Activated naive CD4-positive, alpha-beta T cell treated with anti-CD3 and anti-CD28 coated beads for 36 hours (primary cell): ENCODE measurements at regions not wholly inside any gene's neighbourhood (a gene's known extent, or its start where the extent isn't known, plus 50 kb on each side); places are given as distances from the start of the nearest gene placed in this dataset.

Source experiments
- CTCF ChIA-PET: fragments of 350-600 bp; sonication (Branson Sonifier 250); formaldehyde crosslinking; loops from one replicate; lab custom pipeline; 2021; ENCODE audit warnings: antibody characterized with exemption; lab: Charles Lee
- DNase-seq: peaks from one replicate; pipeline ENCODE4 v3.0.0-alpha.2; 2020
- H3K27ac Mint-ChIP-seq: one replicate; pipeline ENCODE4 v1.8.0; 2021; ENCODE audit warnings: mild to moderate bottlenecking, mixed read lengths
- H3K27me3 Mint-ChIP-seq: one replicate; pipeline ENCODE4 v1.8.0; 2021; ENCODE audit warnings: low read depth, mixed read lengths
- H3K36me3 Mint-ChIP-seq: one replicate; pipeline ENCODE4 v1.8.0; 2021; ENCODE audit warnings: low read depth, mixed read lengths
- H3K4me1 Mint-ChIP-seq: one replicate; pipeline ENCODE4 v1.8.0; 2021; ENCODE audit warnings: low read depth, mixed read lengths
- H3K4me3 Mint-ChIP-seq: one replicate; pipeline ENCODE4 v1.8.0; 2021; ENCODE audit warnings: mild to moderate bottlenecking, moderate library complexity, mixed read lengths
- H3K9me3 Mint-ChIP-seq: one replicate; pipeline ENCODE4 v1.8.0; 2021; ENCODE audit warnings: mixed read lengths
- intact Hi-C: fragments of 100-400 bp; cut with micrococcal nuclease; formaldehyde crosslinking; loops from one replicate; pipeline ENCODE4 v1.15.1; 2023

- Mint-ChIP-seq H3K4me3 (no peak overlapping the region), H3K27ac (no peak overlapping the region), H3K36me3 (peaks cover 2% of the 10 kb centered on the region), H3K9me3 (no peaks in the 10 kb centered on the region), H3K4me1 (peaks cover 17% of the 10 kb centered on the region), H3K27me3 (no peaks in the 10 kb centered on the region)
- intact Hi-C loops: no loop called here
- CTCF ChIA-PET: interaction anchor here (0.7 kb wide), 1 partner anchor 9 kb away, joined by 3 read pairs; no protein-coding TSS in a partner anchor
- DNase-seq: no peak
These were observed 213.2 kb downstream of the KDR start for GRCh38 chr4:54912155-54912554.

- Mint-ChIP-seq H3K4me1 (peaks cover 17% of the 10 kb centered on the region), H3K4me3 (no peak overlapping the region), H3K36me3 (peaks cover 2% of the 10 kb centered on the region), H3K27ac (no peak overlapping the region), H3K27me3 (no peaks in the 10 kb centered on the region), H3K9me3 (peaks cover 2% of the 10 kb centered on the region)
- DNase-seq: no peak
- intact Hi-C loops: no loop called here
- CTCF ChIA-PET: interaction anchor here (0.6 kb wide), 1 partner anchor 241 kb away, joined by 4 read pairs; no protein-coding TSS in a partner anchor
These were observed 215.4 kb downstream of the KDR start for GRCh38 chr4:54909961-54910360.

- Mint-ChIP-seq H3K9me3 (peaks cover 2% of the 10 kb centered on the region), H3K27me3 (no peaks in the 10 kb centered on the region), H3K4me1 (peaks cover 17% of the 10 kb centered on the region), H3K36me3 (peaks cover 2% of the 10 kb centered on the region), H3K27ac (no peak overlapping the region), H3K4me3 (no peak overlapping the region)
- DNase-seq: no peak
- intact Hi-C loops: no loop called here
- CTCF ChIA-PET: no interaction called here
These were observed 216.6 kb downstream of the KDR start for GRCh38 chr4:54908763-54909162.

- H3K4me1 Mint-ChIP-seq: peaks cover 14% of the 10 kb centered on the region
- no peak for DNase-seq
- H3K27me3 Mint-ChIP-seq: no peaks in the 10 kb centered on the region
- intact Hi-C loops: no loop called here
- CTCF ChIA-PET: interaction anchor here (0.7 kb wide), 1 partner anchor 442 kb away, joined by 3 read pairs; no protein-coding TSS in a partner anchor
- peaks cover 2% of the 10 kb centered on the region for H3K9me3 Mint-ChIP-seq
- H3K4me3 Mint-ChIP-seq: no peak overlapping the region
- H3K36me3 Mint-ChIP-seq: peaks cover 2% of the 10 kb centered on the region
- H3K27ac Mint-ChIP-seq: no peak overlapping the region
These were observed 220.4 kb downstream of the KDR start for GRCh38 chr4:54904953-54905352.

- H3K27me3 Mint-ChIP-seq: no peaks in the 10 kb centered on the region
- intact Hi-C loops: no loop called here
- peaks cover 2% of the 10 kb centered on the region for H3K9me3 Mint-ChIP-seq
- no peak overlapping the region for H3K27ac Mint-ChIP-seq
- H3K36me3 Mint-ChIP-seq: peaks cover 2% of the 10 kb centered on the region
- peaks cover 2% of the 10 kb centered on the region for H3K4me1 Mint-ChIP-seq
- H3K4me3 Mint-ChIP-seq: no peak overlapping the region
- CTCF ChIA-PET: interaction anchor here (0.6 kb wide), 1 partner anchor 10 kb away, joined by 3 read pairs; no protein-coding TSS in a partner anchor
- no peak for DNase-seq
These were observed 222.4 kb downstream of the KDR start for GRCh38 chr4:54902976-54903375.

GRCh38 chr4:54902271-54902670 is 223.1 kb downstream of the KDR start:
- Mint-ChIP-seq H3K36me3 (no peaks in the 10 kb centered on the region), H3K9me3 (peaks cover 2% of the 10 kb centered on the region), H3K27ac (no peak overlapping the region), H3K4me3 (no peak overlapping the region), H3K27me3 (no peaks in the 10 kb centered on the region), H3K4me1 (peaks cover 2% of the 10 kb centered on the region)
- DNase-seq: no peak
- intact Hi-C loops: no loop called here
- CTCF ChIA-PET: no interaction called here

- CTCF ChIA-PET: no interaction called here
- H3K4me3 Mint-ChIP-seq: no peak overlapping the region
- peaks cover 2% of the 10 kb centered on the region for H3K4me1 Mint-ChIP-seq
- peaks cover 1% of the 10 kb centered on the region for H3K9me3 Mint-ChIP-seq
- no peaks in the 10 kb centered on the region for H3K27me3 Mint-ChIP-seq
- no peak for DNase-seq
- no peaks in the 10 kb centered on the region for H3K36me3 Mint-ChIP-seq
- intact Hi-C loops: no loop called here
- H3K27ac Mint-ChIP-seq: no peak overlapping the region
These were observed 224.2 kb downstream of the KDR start for GRCh38 chr4:54901202-54901601.

- intact Hi-C loops: no loop called here
- CTCF ChIA-PET: no interaction called here
- no peaks in the 10 kb centered on the region for H3K36me3 Mint-ChIP-seq
These were observed 226.6 kb downstream of the KDR start for GRCh38 chr4:54898656-54899340.

GRCh38 chr4:54898056-54898562 is 227.3 kb downstream of the KDR start:
- Mint-ChIP-seq H3K27me3 (no peaks in the 10 kb centered on the region), H3K27ac (no peak overlapping the region), H3K9me3 (no peaks in the 10 kb centered on the region), H3K36me3 (no peaks in the 10 kb centered on the region), H3K4me3 (no peak overlapping the region), H3K4me1 (peaks cover 2% of the 10 kb centered on the region)
- no peak for DNase-seq
- CTCF ChIA-PET: no interaction called here
- intact Hi-C loops: no loop called here

More at GRCh38 chr4:54898656-54899340, 226.6 kb downstream of the KDR start:
- Mint-ChIP-seq H3K9me3 (no peaks in the 10 kb centered on the region), H3K4me3 (no peak overlapping the region), H3K27ac (no peak overlapping the region), H3K4me1 (peaks cover 2% of the 10 kb centered on the region), H3K27me3 (no peaks in the 10 kb centered on the region)
- DNase-seq: no peak

- DNase-seq: no peak
- Mint-ChIP-seq H3K27ac (no peak overlapping the region), H3K9me3 (no peaks in the 10 kb centered on the region), H3K4me3 (no peak overlapping the region), H3K36me3 (no peaks in the 10 kb centered on the region), H3K27me3 (no peaks in the 10 kb centered on the region), H3K4me1 (peaks cover 2% of the 10 kb centered on the region)
- intact Hi-C loops: no loop called here
- CTCF ChIA-PET: no interaction called here
These were observed 227.8 kb downstream of the KDR start for GRCh38 chr4:54897590-54897989.

GRCh38 chr4:54882616-54883015 is 224.9 kb downstream of the KIT start:
- Mint-ChIP-seq H3K4me3 (no peak overlapping the region), H3K9me3 (peaks cover 3% of the 10 kb centered on the region), H3K36me3 (no peaks in the 10 kb centered on the region), H3K27me3 (no peaks in the 10 kb centered on the region), H3K4me1 (no peaks in the 10 kb centered on the region), H3K27ac (no peak overlapping the region)
- CTCF ChIA-PET: no interaction called here
- no peak for DNase-seq
- intact Hi-C loops: no loop called here

GRCh38 chr4:54879576-54879975 is 221.8 kb downstream of the KIT start:
- Mint-ChIP-seq H3K27ac (no peak overlapping the region), H3K4me3 (no peak overlapping the region), H3K27me3 (no peaks in the 10 kb centered on the region), H3K9me3 (no peaks in the 10 kb centered on the region), H3K36me3 (no peaks in the 10 kb centered on the region), H3K4me1 (no peaks in the 10 kb centered on the region)
- intact Hi-C loops: loop anchor here (5.0 kb wide), 1 partner anchor 63 kb away; no protein-coding TSS in a partner anchor
- CTCF ChIA-PET: interaction anchor here (0.6 kb wide), 2 partner anchors 57 to 924 kb away, joined by 3 to 6 read pairs; no protein-coding TSS in a partner anchor
- DNase-seq: no peak

- Mint-ChIP-seq H3K27ac (no peak overlapping the region), H3K4me3 (no peak overlapping the region), H3K4me1 (no peaks in the 10 kb centered on the region), H3K9me3 (no peaks in the 10 kb centered on the region), H3K36me3 (no peaks in the 10 kb centered on the region), H3K27me3 (no peaks in the 10 kb centered on the region)
- CTCF ChIA-PET: interaction anchor here (1.4 kb wide), 1 partner anchor 84 kb away, joined by 4 read pairs; no protein-coding TSS in a partner anchor
- intact Hi-C loops: loop anchor here (5.0 kb wide), 1 partner anchor 65 kb away; no protein-coding TSS in a partner anchor
- no peak for DNase-seq
These were observed 219.2 kb downstream of the KIT start for GRCh38 chr4:54877006-54877405.
